H1 (cell line): ENCODE measurements at regions not wholly inside any gene's neighbourhood (a gene's known extent, or its start where the extent isn't known, plus 50 kb on each side); places are given as distances from the start of the nearest gene placed in this dataset.

Source experiments
- CHD1 ChIP-seq: IDR thresholded peaks from 2 replicates; pipeline ENCODE4 v1.6.1; 2012; ENCODE audit warnings: low read depth, low read length, improper control_type of control experiment
- CHD2 ChIP-seq: IDR thresholded peaks from 2 replicates; pipeline ENCODE4 v1.6.1; 2012; ENCODE audit warnings: low read length, improper control_type of control experiment
- POLR2A ChIP-seq, 2 experiments: IDR thresholded peaks; 1 replicate in 1 of 2; 2 replicates in 1 of 2; pipeline ENCODE4 v1.6.1; 2011; ENCODE audit warnings: low read depth in 2 of 2, low read length in 2 of 2, mild to moderate bottlenecking in 2 of 2; ENCODE audit errors: control extremely low read depth in 1 of 2
- POU5F1 ChIP-seq: IDR thresholded peaks from 2 replicates; pipeline ENCODE4 v1.6.1; 2011; ENCODE audit warnings: low read depth, mild to moderate bottlenecking, low read length, moderate library complexity
- RNF2 ChIP-seq: fragments of 200-900, 300-1000 bp; sonication (generic); IDR thresholded peaks from 2 replicates; pipeline ENCODE4 v1.7.1; 2016; ENCODE audit warnings: borderline replicate concordance, low read depth, mild to moderate bottlenecking, antibody characterized with exemption, low read length; ENCODE audit not compliant: poor library complexity, severe bottlenecking; ENCODE audit errors: missing control alignments
- SIN3A ChIP-seq, 2 experiments: IDR thresholded peaks in 1 of 2; conservative IDR thresholded peaks in 1 of 2; 2 replicates each; pipeline ENCODE4 v1.6.1; 2011 to 2012; ENCODE audit warnings: low read length in 2 of 2, improper control_type of control experiment in 1 of 2, low read depth in 1 of 2, mild to moderate bottlenecking in 1 of 2
- TBP ChIP-seq: IDR thresholded peaks from 2 replicates; pipeline ENCODE4 v1.6.1; 2011; ENCODE audit warnings: low read depth, low read length, improper control_type of control experiment
- TEAD4 ChIP-seq: IDR thresholded peaks from 2 replicates; pipeline ENCODE4 v1.6.1; 2012; ENCODE audit warnings: low read depth, low read length, inconsistent platforms, mixed read lengths
- YY1 ChIP-seq: IDR thresholded peaks from 2 replicates; pipeline ENCODE4 v1.6.1; 2011; ENCODE audit warnings: low read depth, mild to moderate bottlenecking, low read length
- TF ChIP-seq, protein P1 (sequence below), 3 experiments: IDR thresholded peaks; 1 replicate in 2 of 3; 2 replicates in 1 of 3; pipeline versions ENCODE4 v1.5.1 to v1.6.1; 2011; ENCODE audit warnings: low read length in 3 of 3, mild to moderate bottlenecking in 3 of 3, inconsistent platforms in 2 of 3, low read depth in 1 of 3, moderate library complexity in 1 of 3; ENCODE audit not compliant: insufficient read depth in 1 of 3; ENCODE audit errors: control extremely low read depth in 1 of 3

DNA sequence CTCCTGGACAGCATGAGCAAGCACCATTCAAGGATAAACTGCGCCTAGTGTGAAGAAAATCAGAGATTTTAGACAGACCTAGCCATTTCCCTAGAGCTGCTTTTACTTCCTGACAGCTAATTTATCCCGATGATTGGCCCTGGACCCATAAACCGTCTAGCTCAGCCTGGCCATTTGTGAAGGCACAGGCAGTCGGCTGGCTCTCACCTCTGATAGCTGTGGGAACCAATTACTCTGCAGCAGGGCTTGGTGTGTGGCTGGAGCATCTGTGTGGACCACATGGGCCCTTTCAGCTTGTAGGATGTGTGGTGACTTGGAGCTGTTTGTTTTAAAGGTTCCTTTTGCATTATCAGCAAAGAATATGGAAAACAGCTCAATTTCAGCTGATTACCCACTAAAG lies 111.1 kb upstream of the NPY start:
- TF ChIP-seq POLR2A (IDR thresholded peaks at IDR 0.05; ENCODE audit: control extremely low read depth in 1 of 2, low read depth in 2 of 2, low read length in 2 of 2) = no peak
- TF ChIP-seq TBP = no peak
- TF ChIP-seq, protein P1, sequence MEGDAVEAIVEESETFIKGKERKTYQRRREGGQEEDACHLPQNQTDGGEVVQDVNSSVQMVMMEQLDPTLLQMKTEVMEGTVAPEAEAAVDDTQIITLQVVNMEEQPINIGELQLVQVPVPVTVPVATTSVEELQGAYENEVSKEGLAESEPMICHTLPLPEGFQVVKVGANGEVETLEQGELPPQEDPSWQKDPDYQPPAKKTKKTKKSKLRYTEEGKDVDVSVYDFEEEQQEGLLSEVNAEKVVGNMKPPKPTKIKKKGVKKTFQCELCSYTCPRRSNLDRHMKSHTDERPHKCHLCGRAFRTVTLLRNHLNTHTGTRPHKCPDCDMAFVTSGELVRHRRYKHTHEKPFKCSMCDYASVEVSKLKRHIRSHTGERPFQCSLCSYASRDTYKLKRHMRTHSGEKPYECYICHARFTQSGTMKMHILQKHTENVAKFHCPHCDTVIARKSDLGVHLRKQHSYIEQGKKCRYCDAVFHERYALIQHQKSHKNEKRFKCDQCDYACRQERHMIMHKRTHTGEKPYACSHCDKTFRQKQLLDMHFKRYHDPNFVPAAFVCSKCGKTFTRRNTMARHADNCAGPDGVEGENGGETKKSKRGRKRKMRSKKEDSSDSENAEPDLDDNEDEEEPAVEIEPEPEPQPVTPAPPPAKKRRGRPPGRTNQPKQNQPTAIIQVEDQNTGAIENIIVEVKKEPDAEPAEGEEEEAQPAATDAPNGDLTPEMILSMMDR (IDR thresholded peaks at IDR 0.05; ENCODE audit: control extremely low read depth in 1 of 3, insufficient read depth in 1 of 3, low read depth in 1 of 3, low read length in 3 of 3) = no peak
- no peak for TF ChIP-seq YY1
- TF ChIP-seq CHD2 = no peak
- no peak for TF ChIP-seq TEAD4
- TF ChIP-seq SIN3A (conservative IDR thresholded peaks at IDR 0.05 in 1 of 2, IDR thresholded peaks at IDR 0.05 in 1 of 2; ENCODE audit: low read depth in 1 of 2, low read length in 2 of 2) = no peak
- TF ChIP-seq RNF2 = no peak
- TF ChIP-seq CHD1 = no peak
- no peak for TF ChIP-seq POU5F1
